IMR-90 (cell line): ENCODE measurements at regions not wholly inside any gene's neighbourhood (a gene's known extent, or its start where the extent isn't known, plus 50 kb on each side); places are given as distances from the start of the nearest gene placed in this dataset.

Source experiments
- ATAC-seq: fragments of 200-7000 bp; cut with Tn5 transposase; 2 replicates; pipeline ENCODE4 v1.9.1; 2020; ENCODE audit warnings: low read depth, mild to moderate bottlenecking, moderate library complexity
- BruUV-seq: library from RNA; stranded (reverse); fragments of 400-500 nt; replicated peaks from 2 replicates; lab custom pipeline; 2021; lab: Mats Ljungman, UMichigan
- CTCF ChIA-PET: fragments of 300-600 bp; formaldehyde crosslinking; extraction: SDS; loops from one replicate; lab custom pipeline; 2021; ENCODE audit warnings: antibody characterized with exemption; lab: Yijun Ruan, JAX
- POLR2A ChIA-PET: fragments of 300-600 bp; sonication (Branson Sonifier 250); formaldehyde crosslinking; loops from one replicate; lab custom pipeline; 2022; ENCODE audit warnings: antibody characterized with exemption; ENCODE audit not compliant: unreplicated experiment; lab: Charles Lee
- DNase-seq: peaks from one replicate; pipeline ENCODE4 v3.0.0; 2013
- H2AFZ ChIP-seq: replicated peaks from 2 replicates; pipeline ENCODE3; 2013; ENCODE audit warnings: low read length, mild to moderate bottlenecking; ENCODE audit not compliant: poor library complexity
- H2AK5ac ChIP-seq: 2 replicates; pipeline ENCODE4 v1.6.1; 2013; ENCODE audit warnings: low read depth, low read length, inconsistent platforms
- H2AK9ac ChIP-seq: replicated peaks from 2 replicates; pipeline ENCODE3; 2013; ENCODE audit warnings: mild to moderate bottlenecking, low read depth, low read length, moderate library complexity; ENCODE audit not compliant: poor library complexity
- H2BK120ac ChIP-seq: 2 replicates; pipeline ENCODE4 v1.6.1; 2013; ENCODE audit warnings: low read depth, low read length, inconsistent platforms
- H2BK15ac ChIP-seq: 3 replicates; pipeline ENCODE4 v1.6.1; 2013; ENCODE audit warnings: low read depth, low read length, inconsistent platforms
- H2BK20ac ChIP-seq: 2 replicates; pipeline ENCODE4 v1.6.1; 2013; ENCODE audit warnings: low read depth, mild to moderate bottlenecking, inconsistent platforms, low read length, moderate library complexity
- H2BK5ac ChIP-seq: 2 replicates; pipeline ENCODE4 v1.6.1; 2013; ENCODE audit warnings: mild to moderate bottlenecking, low read depth, low read length, inconsistent platforms; ENCODE audit not compliant: poor library complexity, severe bottlenecking
- H3K14ac ChIP-seq: replicated peaks from 2 replicates; pipeline ENCODE4 v1.6.1; 2013; ENCODE audit warnings: low read depth, low read length, inconsistent platforms
- H3K18ac ChIP-seq: 2 replicates; pipeline ENCODE4 v1.6.1; 2013; ENCODE audit warnings: low read depth, low read length, control low read depth
- H3K23ac ChIP-seq: 2 replicates; pipeline ENCODE4 v1.6.1; 2013; ENCODE audit warnings: low read depth, low read length, inconsistent platforms
- H3K27ac ChIP-seq: 2 replicates; pipeline ENCODE4 v1.5.1; 2013; ENCODE audit warnings: mild to moderate bottlenecking, control low read depth, low read length; ENCODE audit not compliant: insufficient read depth
- H3K27me3 ChIP-seq: 2 replicates; pipeline ENCODE4 v1.6.1; 2013; ENCODE audit warnings: low read length; ENCODE audit not compliant: control insufficient read depth, insufficient read depth
- H3K36me3 ChIP-seq: 2 replicates; pipeline ENCODE4 v1.6.1; 2013; ENCODE audit warnings: low read length, mixed read lengths; ENCODE audit not compliant: control insufficient read depth, insufficient read depth
- H3K4ac ChIP-seq: 2 replicates; pipeline ENCODE4 v1.6.1; 2013; ENCODE audit warnings: low read depth, low read length, inconsistent platforms
- H3K4me1 ChIP-seq: 2 replicates; pipeline ENCODE4 v1.6.1; 2013; ENCODE audit warnings: low read length, mixed read lengths; ENCODE audit not compliant: control insufficient read depth, insufficient read depth
- H3K4me2 ChIP-seq: 2 replicates; pipeline ENCODE4 v1.6.1; 2013; ENCODE audit warnings: low read depth, mild to moderate bottlenecking, control low read depth, low read length, moderate library complexity
- H3K4me3 ChIP-seq: 2 replicates; pipeline ENCODE4 v1.5.1; 2013; ENCODE audit warnings: low read depth, mild to moderate bottlenecking, control low read depth, low read length, moderate library complexity; ENCODE audit not compliant: insufficient read depth
- H3K56ac ChIP-seq: 2 replicates; pipeline ENCODE4 v1.6.1; 2013; ENCODE audit warnings: low read length, inconsistent platforms; ENCODE audit not compliant: insufficient read depth; ENCODE audit errors: extremely low read depth
- H3K79me1 ChIP-seq, 2 experiments: 2 replicates each; pipeline ENCODE4 v1.6.1; 2013; ENCODE audit warnings: low read length in 2 of 2, inconsistent platforms in 1 of 2, low read depth in 1 of 2
- H3K9ac ChIP-seq: 2 replicates; pipeline ENCODE4 v1.6.1; 2013; ENCODE audit warnings: low read depth, low read length, control low read depth
- H3K9me1 ChIP-seq: 2 replicates; pipeline ENCODE4 v1.6.1; 2013; ENCODE audit warnings: low read length, inconsistent platforms; ENCODE audit not compliant: insufficient read depth
- H3K9me3 ChIP-seq: 2 replicates; pipeline ENCODE4 v1.6.1; 2013; ENCODE audit warnings: low read length; ENCODE audit not compliant: control insufficient read depth, insufficient read depth
- H4K20me1 ChIP-seq: 2 replicates; pipeline ENCODE4 v1.6.1; 2013; ENCODE audit warnings: low read length, inconsistent platforms; ENCODE audit not compliant: insufficient read depth
- H4K5ac ChIP-seq: 2 replicates; pipeline ENCODE4 v1.6.1; 2013; ENCODE audit warnings: mild to moderate bottlenecking, low read depth, low read length, control low read depth
- H4K8ac ChIP-seq, 2 experiments: 2 replicates each; pipeline ENCODE4 v1.6.1; 2013; ENCODE audit warnings: low read depth in 2 of 2, low read length in 2 of 2, control low read depth in 1 of 2, inconsistent platforms in 1 of 2
- H4K91ac ChIP-seq: 2 replicates; pipeline ENCODE4 v1.6.1; 2013; ENCODE audit warnings: low read depth, low read length, inconsistent platforms; ENCODE audit not compliant: insufficient read depth
- BHLHE40 ChIP-seq: fragments of 150-350 bp; IDR thresholded peaks from 2 replicates; pipeline ENCODE4 v1.6.1; 2016; ENCODE audit warnings: mild to moderate bottlenecking, low read depth, low read length
- CEBPB ChIP-seq: IDR thresholded peaks from 2 replicates; pipeline ENCODE4 v1.6.1; 2012; ENCODE audit warnings: low read depth, low read length, improper control_type of control experiment
- CHD1 ChIP-seq: IDR thresholded peaks from 2 replicates; pipeline ENCODE4 v1.6.1; 2012; ENCODE audit warnings: low read depth, low read length, improper control_type of control experiment
- FOS ChIP-seq: fragments of 150-350 bp; IDR thresholded peaks from 2 replicates; pipeline ENCODE4 v1.6.1; 2016; ENCODE audit warnings: low read depth, low read length
- MAFK ChIP-seq: IDR thresholded peaks from 2 replicates; pipeline ENCODE4 v1.6.1; 2012; ENCODE audit warnings: low read depth, low read length, improper control_type of control experiment
- MXI1 ChIP-seq: IDR thresholded peaks from 2 replicates; pipeline ENCODE4 v1.6.1; 2012; ENCODE audit warnings: low read depth, mild to moderate bottlenecking, low read length, moderate library complexity, borderline replicate concordance
- RAD21 ChIP-seq: IDR thresholded peaks from 2 replicates; pipeline ENCODE4 v1.6.1; 2012; ENCODE audit warnings: low read length, improper control_type of control experiment
- RCOR1 ChIP-seq: IDR thresholded peaks from 2 replicates; pipeline ENCODE4 v1.6.1; 2012; ENCODE audit warnings: mild to moderate bottlenecking, low read length, improper control_type of control experiment; ENCODE audit not compliant: insufficient replicate concordance
- RFX5 ChIP-seq: IDR thresholded peaks from 2 replicates; pipeline ENCODE4 v1.8.0; 2012; ENCODE audit warnings: low read depth, mild to moderate bottlenecking, low read length, moderate library complexity
- SMC3 ChIP-seq: fragments of 150-350 bp; IDR thresholded peaks from 2 replicates; pipeline ENCODE4 v1.6.1; 2016; ENCODE audit warnings: low read depth, mild to moderate bottlenecking, antibody characterized with exemption, low read length, moderate library complexity
- WGBS, 2 experiments: methylation state at CpG; one replicate each; pipeline versions ENCODE4 v1.1.5 to v1.1.7; 2013; ENCODE audit warnings: missing lambda C conversion rate in 2 of 2; ENCODE audit not compliant: insufficient read length in 1 of 2; ENCODE audit errors: extremely low coverage in 2 of 2; 5-methylcytosine and 5-hydroxymethylcytosine counted together
- dilution Hi-C: fragments of 300-500 bp; cut with HindIII; formaldehyde crosslinking; loops from one replicate; pipeline ENCODE4 v1.14.3; 2018; ENCODE audit warnings: low sequenced_read_pairs; ENCODE audit not compliant: unreplicated experiment
- in situ Hi-C: fragments of 300-500 bp; cut with MboI; formaldehyde crosslinking; loops from 3 replicates; pipeline ENCODE4 v1.14.3; 2019; ENCODE audit warnings: low sequenced_read_pairs, inconsistent platforms, mixed read lengths
- intact Hi-C: fragments of 100-400 bp; cut with micrococcal nuclease; formaldehyde crosslinking; loops from 2 replicates; pipeline ENCODE4 v1.10.0; 2022
- TF ChIP-seq, protein P1 (sequence below): conservative IDR thresholded peaks from 2 replicates; pipeline ENCODE4 v1.5.1; 2012; ENCODE audit warnings: mild to moderate bottlenecking, low read depth, low read length, improper control_type of control experiment
- TF ChIP-seq, protein P2 (sequence below): fragments of 150-350 bp; IDR thresholded peaks from 2 replicates; pipeline ENCODE4 v1.6.1; 2017; ENCODE audit warnings: mild to moderate bottlenecking, antibody characterized with exemption, low read length, low read depth

- H3K27ac ChIP-seq = no peak overlapping the region
- peak overlapping the region; percentile 83; the same call in 1 of the 2 replicates for H3K18ac ChIP-seq
- CTCF ChIA-PET = no interaction called here
- ATAC-seq = no peak
- in situ Hi-C loops (no loop called here), intact Hi-C loops (no loop called here), dilution Hi-C loops (no loop called here)
- H2BK20ac ChIP-seq = peak overlapping the region; percentile 53; the same call in 1 of the 2 replicates
- H4K5ac ChIP-seq = peak overlapping the region; percentile 86; the same call in 1 of the 2 replicates
- peaks cover under 1% of the 10 kb centered on the region for H3K9me3 ChIP-seq
- H3K36me3 ChIP-seq = no peaks in the 10 kb centered on the region
- H3K9me1 ChIP-seq = no peaks in the 10 kb centered on the region
- peak overlapping the region; percentile 54; the same call in 1 of the 3 replicates for H2BK15ac ChIP-seq
- no peak overlapping the region for H2AK9ac ChIP-seq
- H3K27me3 ChIP-seq = no peaks in the 10 kb centered on the region
- no peak overlapping the region; the same call in 1 of the 2 replicates for H4K91ac ChIP-seq
- no peaks in the 10 kb centered on the region for H4K20me1 ChIP-seq
- TF ChIP-seq, protein P1, sequence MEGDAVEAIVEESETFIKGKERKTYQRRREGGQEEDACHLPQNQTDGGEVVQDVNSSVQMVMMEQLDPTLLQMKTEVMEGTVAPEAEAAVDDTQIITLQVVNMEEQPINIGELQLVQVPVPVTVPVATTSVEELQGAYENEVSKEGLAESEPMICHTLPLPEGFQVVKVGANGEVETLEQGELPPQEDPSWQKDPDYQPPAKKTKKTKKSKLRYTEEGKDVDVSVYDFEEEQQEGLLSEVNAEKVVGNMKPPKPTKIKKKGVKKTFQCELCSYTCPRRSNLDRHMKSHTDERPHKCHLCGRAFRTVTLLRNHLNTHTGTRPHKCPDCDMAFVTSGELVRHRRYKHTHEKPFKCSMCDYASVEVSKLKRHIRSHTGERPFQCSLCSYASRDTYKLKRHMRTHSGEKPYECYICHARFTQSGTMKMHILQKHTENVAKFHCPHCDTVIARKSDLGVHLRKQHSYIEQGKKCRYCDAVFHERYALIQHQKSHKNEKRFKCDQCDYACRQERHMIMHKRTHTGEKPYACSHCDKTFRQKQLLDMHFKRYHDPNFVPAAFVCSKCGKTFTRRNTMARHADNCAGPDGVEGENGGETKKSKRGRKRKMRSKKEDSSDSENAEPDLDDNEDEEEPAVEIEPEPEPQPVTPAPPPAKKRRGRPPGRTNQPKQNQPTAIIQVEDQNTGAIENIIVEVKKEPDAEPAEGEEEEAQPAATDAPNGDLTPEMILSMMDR = no peak
- TF ChIP-seq MAFK (no peak), CEBPB (no peak), SMC3 (no peak), RFX5 (no peak), FOS (no peak), RCOR1 (no peak), BHLHE40 (no peak), RAD21 (no peak), CHD1 (no peak), MXI1 (no peak)
- TF ChIP-seq, protein P2, sequence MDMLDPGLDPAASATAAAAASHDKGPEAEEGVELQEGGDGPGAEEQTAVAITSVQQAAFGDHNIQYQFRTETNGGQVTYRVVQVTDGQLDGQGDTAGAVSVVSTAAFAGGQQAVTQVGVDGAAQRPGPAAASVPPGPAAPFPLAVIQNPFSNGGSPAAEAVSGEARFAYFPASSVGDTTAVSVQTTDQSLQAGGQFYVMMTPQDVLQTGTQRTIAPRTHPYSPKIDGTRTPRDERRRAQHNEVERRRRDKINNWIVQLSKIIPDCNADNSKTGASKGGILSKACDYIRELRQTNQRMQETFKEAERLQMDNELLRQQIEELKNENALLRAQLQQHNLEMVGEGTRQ = no peak
- H2AK5ac ChIP-seq = peak overlapping the region; percentile 24; the same call in 1 of the 2 replicates
- no peak overlapping the region for H3K56ac ChIP-seq
- POLR2A ChIA-PET = no interaction called here
- H2AFZ ChIP-seq = no peak overlapping the region
- no peak overlapping the region for H3K4me2 ChIP-seq
- H4K8ac ChIP-seq = peak overlapping the region in 1 of 2 experiments; percentile 56; a peak in 2 of 4 replicates
- no TSS peak for BruUV-seq
- peaks cover 7% of the 10 kb centered on the region; the same call in 1 of the 2 replicates for H3K4me1 ChIP-seq
- peak overlapping the region; percentile 17; the same call in 1 of the 2 replicates for H3K23ac ChIP-seq
- no peak overlapping the region for H3K9ac ChIP-seq
- H2BK120ac ChIP-seq = peak overlapping the region; percentile 71; the same call in 1 of the 2 replicates
- H3K4me3 ChIP-seq = no peak overlapping the region
- H3K14ac ChIP-seq = peak overlapping the region; percentile 70; the same call in 1 of the 2 replicates
- no CpG with 5 or more reads among the region's 2 CpGs for WGBS, 2 experiments
- peak overlapping the region; percentile 24; the same call in 1 of the 2 replicates for H3K4ac ChIP-seq
- H2BK5ac ChIP-seq = peak overlapping the region; percentile 90
- no peak for DNase-seq
- H3K79me1 ChIP-seq = peaks cover 8 to 14% of the 10 kb centered on the region in 2 experiments; a peak in 2 of 4 replicates
These were observed 114.2 kb downstream of the TES start for GRCh38 chr7:116324582-116324981.
